DOHH2 (cell line): ENCODE measurements at regions not wholly inside any gene's neighbourhood (a gene's known extent, or its start where the extent isn't known, plus 50 kb on each side); places are given as distances from the start of the nearest gene placed in this dataset.

Source experiments
- H3F3A ChIP-seq: fragments of 200-600 bp; sonication (generic), shearing (Covaris generic); 2 replicates; pipeline ENCODE4 v1.6.0; 2016; ENCODE audit warnings: antibody characterized with exemption, mild to moderate bottlenecking; ENCODE audit not compliant: control insufficient read depth, insufficient read depth
- H3K27ac ChIP-seq: fragments of 200-600 bp; sonication (generic); 2 replicates; pipeline ENCODE4 v1.5.1; 2014; ENCODE audit warnings: low read depth, mild to moderate bottlenecking, low read length, moderate library complexity
- H3K27me3 ChIP-seq: fragments of 200-600 bp; sonication (generic); 2 replicates; pipeline ENCODE4 v1.6.1; 2014; ENCODE audit warnings: mild to moderate bottlenecking, low read length, mixed read lengths; ENCODE audit not compliant: control insufficient read depth
- H3K36me3 ChIP-seq: fragments of 200-600 bp; sonication (generic); 2 replicates; pipeline ENCODE4 v1.6.1; 2014; ENCODE audit warnings: mild to moderate bottlenecking, low read length, moderate library complexity, mixed read lengths; ENCODE audit not compliant: control insufficient read depth
- H3K4me1 ChIP-seq: fragments of 200-600 bp; sonication (generic); 2 replicates; pipeline ENCODE4 v1.6.1; 2014; ENCODE audit warnings: mild to moderate bottlenecking, low read length, mixed read lengths; ENCODE audit not compliant: control insufficient read depth
- H3K4me2 ChIP-seq: fragments of 200-600 bp; sonication (generic); 2 replicates; pipeline ENCODE4 v1.6.0; 2014; ENCODE audit warnings: mild to moderate bottlenecking, low read length, moderate library complexity
- H3K4me3 ChIP-seq: fragments of 200-600 bp; sonication (generic); 2 replicates; pipeline ENCODE4 v1.5.1; 2014; ENCODE audit warnings: mild to moderate bottlenecking, low read length, mixed read lengths
- H3K79me2 ChIP-seq: fragments of 200-600 bp; sonication (generic); 2 replicates; pipeline ENCODE4 v1.6.1; 2014; ENCODE audit warnings: mild to moderate bottlenecking, low read length, mixed read lengths; ENCODE audit not compliant: control insufficient read depth
- H3K9me2 ChIP-seq: fragments of 200-600 bp; sonication (generic); replicated peaks from 2 replicates; pipeline ENCODE4 v1.6.1; 2014; ENCODE audit warnings: mild to moderate bottlenecking, low read length, mixed read lengths; ENCODE audit not compliant: control insufficient read depth
- H3K9me3 ChIP-seq: fragments of 200-600 bp; sonication (generic); 2 replicates; pipeline ENCODE4 v1.6.1; 2014; ENCODE audit warnings: antibody characterized with exemption, low read length, mixed read lengths; ENCODE audit not compliant: control insufficient read depth, insufficient read depth
- H4K20me1 ChIP-seq: fragments of 200-600 bp; sonication (generic); 2 replicates; pipeline ENCODE4 v1.6.0; 2014; ENCODE audit warnings: low read depth, mild to moderate bottlenecking, antibody characterized with exemption, low read length, moderate library complexity; ENCODE audit not compliant: control insufficient read depth, insufficient read depth
- EZH2phosphoT487 ChIP-seq: fragments of 200-600 bp; sonication (generic); IDR thresholded peaks from 2 replicates; pipeline ENCODE4 v1.6.1; 2017; ENCODE audit warnings: borderline replicate concordance, mild to moderate bottlenecking, antibody characterized with exemption, low read length, moderate library complexity, mixed read lengths
- TF ChIP-seq, protein P1 (sequence below): fragments of 200-600 bp; sonication (generic); IDR thresholded peaks from one replicate; pipeline ENCODE4 v1.5.1; 2014; ENCODE audit warnings: antibody characterized with exemption, mild to moderate bottlenecking, low read depth, low read length; ENCODE audit not compliant: poor library complexity, severe bottlenecking

GRCh38 chr3:110400315-110400714, 671.3 kb upstream of the NECTIN3 start:
- H3K79me2 ChIP-seq: no peaks in the 10 kb centered on the region
- no peak overlapping the region for H3K4me3 ChIP-seq
- TF ChIP-seq, protein P1, sequence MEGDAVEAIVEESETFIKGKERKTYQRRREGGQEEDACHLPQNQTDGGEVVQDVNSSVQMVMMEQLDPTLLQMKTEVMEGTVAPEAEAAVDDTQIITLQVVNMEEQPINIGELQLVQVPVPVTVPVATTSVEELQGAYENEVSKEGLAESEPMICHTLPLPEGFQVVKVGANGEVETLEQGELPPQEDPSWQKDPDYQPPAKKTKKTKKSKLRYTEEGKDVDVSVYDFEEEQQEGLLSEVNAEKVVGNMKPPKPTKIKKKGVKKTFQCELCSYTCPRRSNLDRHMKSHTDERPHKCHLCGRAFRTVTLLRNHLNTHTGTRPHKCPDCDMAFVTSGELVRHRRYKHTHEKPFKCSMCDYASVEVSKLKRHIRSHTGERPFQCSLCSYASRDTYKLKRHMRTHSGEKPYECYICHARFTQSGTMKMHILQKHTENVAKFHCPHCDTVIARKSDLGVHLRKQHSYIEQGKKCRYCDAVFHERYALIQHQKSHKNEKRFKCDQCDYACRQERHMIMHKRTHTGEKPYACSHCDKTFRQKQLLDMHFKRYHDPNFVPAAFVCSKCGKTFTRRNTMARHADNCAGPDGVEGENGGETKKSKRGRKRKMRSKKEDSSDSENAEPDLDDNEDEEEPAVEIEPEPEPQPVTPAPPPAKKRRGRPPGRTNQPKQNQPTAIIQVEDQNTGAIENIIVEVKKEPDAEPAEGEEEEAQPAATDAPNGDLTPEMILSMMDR: no peak
- no peak for TF ChIP-seq EZH2phosphoT487
- no peaks in the 10 kb centered on the region for H3K27me3 ChIP-seq
- no peaks in the 10 kb centered on the region for H3F3A ChIP-seq
- H3K4me2 ChIP-seq: no peak overlapping the region
- no peaks in the 10 kb centered on the region for H3K9me3 ChIP-seq
- H3K27ac ChIP-seq: no peak overlapping the region
- no peaks in the 10 kb centered on the region for H3K9me2 ChIP-seq
- H3K4me1 ChIP-seq: no peaks in the 10 kb centered on the region
- H4K20me1 ChIP-seq: no peaks in the 10 kb centered on the region
- H3K36me3 ChIP-seq: no peaks in the 10 kb centered on the region

DNA sequence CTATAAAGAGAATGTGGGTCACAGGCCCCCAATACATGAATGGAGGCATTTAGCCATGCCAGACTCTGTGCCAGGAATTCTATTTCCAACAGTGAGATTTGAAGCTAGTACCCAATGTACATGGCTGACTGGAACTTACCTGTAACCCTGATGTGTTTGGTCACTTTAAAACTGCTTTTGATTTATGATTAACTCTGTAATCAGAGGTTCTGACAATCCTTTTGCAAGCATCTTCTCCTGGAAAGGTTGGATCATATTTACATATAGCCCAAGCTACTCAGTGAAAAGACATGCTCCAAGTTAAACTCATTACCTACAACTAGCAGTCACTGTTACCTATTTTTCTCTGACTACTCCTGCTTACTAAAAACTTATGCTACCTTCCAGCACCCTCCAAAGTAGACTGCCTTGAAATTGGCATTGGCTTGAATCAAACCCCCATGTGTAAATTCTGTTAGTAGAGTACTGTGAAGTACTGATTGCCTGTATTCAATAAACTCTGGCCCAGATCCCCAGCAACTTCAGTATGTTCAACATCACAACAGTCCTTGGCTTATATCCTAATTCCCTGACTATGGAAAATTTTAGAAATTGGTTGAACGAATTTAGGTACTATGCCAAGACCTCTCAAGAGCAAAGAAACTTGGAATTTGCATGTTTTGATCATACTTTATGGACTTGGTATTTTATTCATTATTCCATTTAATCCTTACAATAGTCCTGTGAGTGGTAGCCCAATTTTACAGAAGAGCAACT, 665.6 kb upstream of the NECTIN3 start:
- Histone ChIP-seq H3K4me1 (no peaks in the 10 kb centered on the region), H3K9me2 (no peaks in the 10 kb centered on the region), H4K20me1 (no peaks in the 10 kb centered on the region), H3K4me3 (no peak overlapping the region), H3K27ac (no peak overlapping the region), H3K79me2 (no peaks in the 10 kb centered on the region), H3K36me3 (no peaks in the 10 kb centered on the region), H3K27me3 (no peaks in the 10 kb centered on the region), H3K4me2 (no peak overlapping the region), H3K9me3 (no peaks in the 10 kb centered on the region), H3F3A (no peaks in the 10 kb centered on the region)
- no peak for TF ChIP-seq EZH2phosphoT487
- TF ChIP-seq, protein P1: no peak

DNA sequence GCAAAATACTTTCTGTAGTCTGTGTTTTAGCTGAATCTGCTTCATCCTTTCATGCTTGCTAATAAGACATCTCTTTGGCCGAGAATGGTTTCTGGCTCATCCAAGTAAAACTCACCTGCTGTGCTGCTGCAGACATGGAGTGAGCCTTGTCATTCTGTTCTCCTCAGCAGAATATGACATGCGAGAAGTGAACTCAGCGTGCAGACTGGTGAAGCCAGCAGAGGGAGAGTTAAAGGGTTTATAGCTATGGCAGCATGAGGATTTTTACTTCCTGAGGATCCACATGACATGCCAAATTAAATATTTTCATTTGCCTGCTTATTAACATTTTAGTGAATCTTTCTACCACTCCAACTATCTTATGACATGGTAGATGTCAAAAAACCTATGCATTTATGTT, 658.4 kb upstream of the NECTIN3 start:
- Histone ChIP-seq H3K4me1 (no peaks in the 10 kb centered on the region), H3F3A (no peaks in the 10 kb centered on the region), H4K20me1 (no peaks in the 10 kb centered on the region), H3K27me3 (no peaks in the 10 kb centered on the region), H3K4me3 (no peak overlapping the region), H3K27ac (no peak overlapping the region), H3K79me2 (no peaks in the 10 kb centered on the region), H3K4me2 (no peak overlapping the region), H3K9me2 (no peaks in the 10 kb centered on the region), H3K9me3 (no peaks in the 10 kb centered on the region), H3K36me3 (no peaks in the 10 kb centered on the region)
- TF ChIP-seq EZH2phosphoT487: no peak
- TF ChIP-seq, protein P1: no peak
